ENCODE measurements at regions not wholly inside any gene's neighbourhood (a gene's known extent, or its start where the extent isn't known, plus 50 kb on each side); places are given as distances from the start of the nearest gene placed in this dataset.

DNA sequence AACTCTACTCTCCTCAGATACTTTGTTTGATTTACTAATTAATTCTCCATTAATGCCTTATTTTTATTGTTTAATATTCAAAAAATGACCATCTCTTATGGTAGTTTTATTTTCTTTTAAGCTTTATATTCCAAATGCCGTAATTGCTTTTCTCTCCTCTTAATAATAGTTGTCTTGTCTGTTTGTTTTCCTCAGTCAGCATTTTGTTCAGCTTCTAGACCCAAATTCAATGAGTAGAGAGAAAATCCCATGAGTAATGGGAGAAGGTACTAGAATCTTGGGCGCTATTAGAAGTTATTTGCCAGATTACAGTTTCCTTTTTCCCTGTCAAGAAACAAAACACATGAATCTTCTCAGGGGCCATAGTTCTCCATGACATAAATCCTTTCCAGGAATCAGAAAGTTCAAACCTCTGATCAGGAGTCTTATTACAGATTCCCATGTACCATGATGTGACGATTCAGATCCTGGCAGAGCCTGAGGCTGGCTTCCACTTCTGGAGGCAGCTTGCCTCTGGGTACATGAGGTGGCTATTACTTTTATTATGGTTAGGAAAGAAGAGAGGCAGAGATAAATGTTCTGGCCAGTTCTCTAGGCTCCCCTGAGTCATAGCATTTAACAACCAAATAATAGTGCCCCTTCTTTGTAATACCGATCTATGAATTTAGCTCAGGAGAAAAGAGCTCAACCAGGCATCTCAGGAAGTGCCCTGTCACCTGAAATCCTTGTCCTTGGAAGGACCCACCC lies 485.1 kb upstream of the SETBP1 start:
- no peak overlapping the region for H3K27ac ChIP-seq (ENCODE audit: low read depth in 1 of 2, low read length in 1 of 2)
- H3K4me3 ChIP-seq, result no peak overlapping the region
- no peaks in the 10 kb centered on the region for H3K36me3 ChIP-seq (ENCODE audit: control insufficient read depth in 4 of 4, insufficient read depth in 4 of 4, low read length in 4 of 4)
- H3K9ac ChIP-seq (ENCODE audit: insufficient read depth in 1 of 2, low read length in 2 of 2), result no peak overlapping the region
- TF ChIP-seq, protein P1, sequence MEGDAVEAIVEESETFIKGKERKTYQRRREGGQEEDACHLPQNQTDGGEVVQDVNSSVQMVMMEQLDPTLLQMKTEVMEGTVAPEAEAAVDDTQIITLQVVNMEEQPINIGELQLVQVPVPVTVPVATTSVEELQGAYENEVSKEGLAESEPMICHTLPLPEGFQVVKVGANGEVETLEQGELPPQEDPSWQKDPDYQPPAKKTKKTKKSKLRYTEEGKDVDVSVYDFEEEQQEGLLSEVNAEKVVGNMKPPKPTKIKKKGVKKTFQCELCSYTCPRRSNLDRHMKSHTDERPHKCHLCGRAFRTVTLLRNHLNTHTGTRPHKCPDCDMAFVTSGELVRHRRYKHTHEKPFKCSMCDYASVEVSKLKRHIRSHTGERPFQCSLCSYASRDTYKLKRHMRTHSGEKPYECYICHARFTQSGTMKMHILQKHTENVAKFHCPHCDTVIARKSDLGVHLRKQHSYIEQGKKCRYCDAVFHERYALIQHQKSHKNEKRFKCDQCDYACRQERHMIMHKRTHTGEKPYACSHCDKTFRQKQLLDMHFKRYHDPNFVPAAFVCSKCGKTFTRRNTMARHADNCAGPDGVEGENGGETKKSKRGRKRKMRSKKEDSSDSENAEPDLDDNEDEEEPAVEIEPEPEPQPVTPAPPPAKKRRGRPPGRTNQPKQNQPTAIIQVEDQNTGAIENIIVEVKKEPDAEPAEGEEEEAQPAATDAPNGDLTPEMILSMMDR (IDR thresholded peaks at IDR 0.05; ENCODE audit: control extremely low read depth, extremely low read depth), result no peak
- H3K4me1 ChIP-seq (ENCODE audit: control insufficient read depth in 5 of 5, insufficient read depth in 5 of 5, low read length in 5 of 5), result no peaks in the 10 kb centered on the region
- ATAC-seq (ENCODE audit: insufficient read depth, low FRiP score), result no peak
- peaks cover 0 to 2% (median 0%) of the 10 kb centered on the region in 4 donors for H3K9me3 ChIP-seq (ENCODE audit: control insufficient read depth in 4 of 4, insufficient read depth in 3 of 4, low read length in 3 of 4)
- 94 to 96% methylated on average over 4 of the region's 4 CpGs for WGBS, 2 donors
- no peaks in the 10 kb centered on the region for H3K27me3 ChIP-seq (ENCODE audit: control insufficient read depth in 3 of 3, insufficient read depth in 3 of 3, low read length in 2 of 3)
- no peak for DNase-seq

DNA sequence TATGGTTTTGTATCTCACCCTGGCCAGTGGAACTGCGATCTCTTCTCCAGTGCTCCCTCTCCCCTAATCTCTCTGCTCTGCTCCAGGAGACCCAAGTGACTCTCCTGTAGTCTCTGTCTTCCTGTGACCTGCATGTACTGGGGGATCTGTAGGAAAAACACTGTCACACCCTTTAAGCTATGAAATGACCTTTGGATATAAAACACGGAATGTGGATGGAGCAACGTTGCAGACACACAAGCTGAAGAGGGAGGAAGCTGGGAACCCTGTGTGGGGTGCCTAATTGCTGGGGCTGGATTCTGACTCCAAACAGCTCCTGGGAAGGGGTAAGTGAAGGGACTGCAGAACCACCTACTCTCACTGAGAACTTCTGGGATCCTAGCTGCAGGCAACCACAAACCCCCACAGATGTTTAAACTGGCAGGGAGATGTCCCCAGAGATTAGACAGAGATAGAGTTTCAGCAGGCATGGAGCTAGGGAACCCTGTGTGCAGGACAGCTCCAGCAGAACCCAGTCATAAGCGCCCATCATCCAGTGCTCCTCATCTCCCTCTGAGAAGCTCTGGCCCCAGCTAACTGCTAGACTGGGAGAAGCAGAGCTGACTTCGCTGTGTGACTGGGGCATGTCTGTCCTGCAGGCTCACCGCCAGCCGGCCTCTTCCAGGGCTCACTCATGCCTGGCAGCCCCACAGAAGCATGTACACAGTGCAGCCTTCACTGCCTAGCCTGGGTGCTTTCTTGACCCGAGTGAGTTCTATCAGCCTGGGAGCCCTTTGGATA lies 482.7 kb upstream of the SETBP1 start:
- 81 to 89% methylated on average over 8 of the region's 8 CpGs for WGBS, 2 donors
- H3K9me3 ChIP-seq (ENCODE audit: control insufficient read depth in 4 of 4, insufficient read depth in 3 of 4, low read length in 3 of 4), result peaks cover 0 to 2% (median 0%) of the 10 kb centered on the region in 4 donors
- no peaks in the 10 kb centered on the region for H3K27me3 ChIP-seq (ENCODE audit: control insufficient read depth in 3 of 3, insufficient read depth in 3 of 3, low read length in 2 of 3)
- H3K36me3 ChIP-seq (ENCODE audit: control insufficient read depth in 4 of 4, insufficient read depth in 4 of 4, low read length in 4 of 4), result no peaks in the 10 kb centered on the region
- TF ChIP-seq, protein P1 (IDR thresholded peaks at IDR 0.05; ENCODE audit: control extremely low read depth, extremely low read depth), result no peak
- H3K4me3 ChIP-seq, result no peak overlapping the region
- ATAC-seq (ENCODE audit: insufficient read depth, low FRiP score) (no peak), DNase-seq (no peak)
- no peaks in the 10 kb centered on the region for H3K4me1 ChIP-seq (ENCODE audit: control insufficient read depth in 5 of 5, insufficient read depth in 5 of 5, low read length in 5 of 5)
- no peak overlapping the region for H3K9ac ChIP-seq (ENCODE audit: insufficient read depth in 1 of 2, low read length in 2 of 2)
- no peak overlapping the region for H3K27ac ChIP-seq (ENCODE audit: low read depth in 1 of 2, low read length in 1 of 2)

DNA sequence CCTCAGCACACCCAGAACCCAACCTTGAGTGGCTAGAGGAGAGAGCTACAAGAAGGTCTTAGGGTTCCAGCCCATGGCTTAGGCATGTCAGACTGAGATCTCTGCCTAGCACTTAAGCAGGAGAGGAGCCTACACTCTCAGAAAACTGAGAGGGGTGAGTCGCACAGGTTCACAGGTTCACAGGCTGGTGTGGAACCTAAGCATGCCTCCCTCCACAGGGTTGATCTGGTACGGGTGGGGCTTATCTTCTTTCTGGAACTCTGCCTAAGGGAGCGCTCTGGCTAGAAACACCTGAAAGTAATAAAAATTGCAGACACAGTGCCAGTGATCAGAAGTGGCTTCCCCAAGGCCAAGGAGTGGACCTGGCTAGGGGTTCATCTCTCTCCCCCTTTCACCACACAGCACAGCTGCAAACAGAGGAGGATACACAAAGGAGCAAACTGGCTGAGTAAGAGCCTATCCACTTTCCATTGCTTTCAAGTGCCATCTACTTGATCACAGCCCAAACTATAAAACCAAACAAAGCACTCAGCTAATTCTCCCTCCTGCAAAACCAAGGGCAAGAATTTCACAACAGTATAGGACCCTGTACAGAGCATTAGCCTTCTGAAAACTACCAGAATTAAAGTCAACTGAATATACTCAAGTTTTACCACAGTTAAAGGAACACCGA lies 481.9 kb upstream of the SETBP1 start:
- Histone ChIP-seq H3K27me3 (ENCODE audit: control insufficient read depth in 3 of 3, insufficient read depth in 3 of 3, low read length in 2 of 3) (no peaks in the 10 kb centered on the region), H3K27ac (ENCODE audit: low read depth in 1 of 2, low read length in 1 of 2) (no peak overlapping the region), H3K36me3 (ENCODE audit: control insufficient read depth in 4 of 4, insufficient read depth in 4 of 4, low read length in 4 of 4) (no peaks in the 10 kb centered on the region), H3K4me1 (ENCODE audit: control insufficient read depth in 5 of 5, insufficient read depth in 5 of 5, low read length in 5 of 5) (no peaks in the 10 kb centered on the region), H3K4me3 (no peak overlapping the region), H3K9me3 (ENCODE audit: control insufficient read depth in 4 of 4, insufficient read depth in 3 of 4, low read length in 3 of 4) (peaks cover 0 to 2% (median 0%) of the 10 kb centered on the region in 4 donors), H3K9ac (ENCODE audit: insufficient read depth in 1 of 2, low read length in 2 of 2) (no peak overlapping the region)
- ATAC-seq (ENCODE audit: insufficient read depth, low FRiP score), result peak; percentile 58
- TF ChIP-seq, protein P1 (IDR thresholded peaks at IDR 0.05; ENCODE audit: control extremely low read depth, extremely low read depth), result no peak
- peak in 2 of 3 donors; percentile 6 to 39 for DNase-seq
- 76 to 91% methylated on average over 4 of the region's 4 CpGs for WGBS, 2 donors

All from lung (tissue), 11 donors.